NCI-H146 treated with DMSO at 0.1 percent for 48 hours (cell line): ENCODE measurements at regions not wholly inside any gene's neighbourhood (a gene's known extent, or its start where the extent isn't known, plus 50 kb on each side); places are given as distances from the start of the nearest gene placed in this dataset.
"Not testable (repeated sequence)": the region's sequence is repeated elsewhere in the genome, so short reads cannot be mapped to it uniquely, and the experiment has no call there.

Experiments used
- DNase-seq: peaks from one replicate; lab custom pipeline; 2025; ENCODE audit not compliant: unreplicated experiment; lab: John Stamatoyannopoulos, UW

DNA sequence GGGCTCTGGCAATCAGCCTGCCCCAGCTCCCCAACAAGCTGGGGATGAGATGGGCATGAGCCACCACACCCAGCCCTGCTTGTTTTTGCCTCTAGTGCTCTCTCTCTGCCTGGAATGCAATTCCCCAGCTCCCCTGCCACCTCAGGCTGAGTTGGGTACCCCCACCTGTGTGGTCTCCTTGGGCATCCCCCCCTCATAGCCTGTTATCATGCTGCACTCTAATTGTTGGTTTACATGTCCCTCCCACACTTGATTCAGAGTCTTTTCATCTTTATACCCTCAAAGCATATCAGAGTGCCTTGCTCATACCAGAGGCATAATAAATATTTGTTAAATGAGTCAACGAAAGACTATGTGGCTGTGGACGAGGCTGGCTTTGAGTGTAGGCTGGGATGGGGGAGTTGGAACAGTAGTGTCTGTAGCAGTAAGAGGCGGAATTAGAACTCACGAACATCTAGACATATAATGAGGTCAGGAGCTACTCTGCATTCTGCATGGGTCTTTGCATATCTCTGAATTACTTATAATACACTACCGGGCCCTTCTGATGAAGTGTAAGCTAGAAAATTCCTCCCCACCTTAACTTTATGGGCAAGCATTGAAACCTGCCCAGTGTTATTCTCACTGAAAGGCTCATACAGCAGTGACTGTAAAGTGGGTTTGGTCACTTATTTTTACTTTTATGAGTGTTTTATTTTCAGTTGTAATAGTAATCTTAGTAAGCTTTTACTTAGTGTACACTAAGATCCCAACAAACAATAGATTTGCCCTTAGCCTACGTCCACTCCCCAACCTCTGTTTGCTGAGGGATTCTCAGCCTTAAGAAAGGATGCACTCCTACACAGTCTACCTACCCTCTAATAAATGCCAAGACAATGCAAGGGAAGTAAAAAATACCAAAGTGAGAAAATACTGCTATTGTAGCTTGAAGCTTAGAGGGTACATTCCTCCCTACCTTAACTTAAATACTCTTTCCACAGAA lies 58.7 kb downstream of the EDN1 start:
- no peak for DNase-seq

DNA sequence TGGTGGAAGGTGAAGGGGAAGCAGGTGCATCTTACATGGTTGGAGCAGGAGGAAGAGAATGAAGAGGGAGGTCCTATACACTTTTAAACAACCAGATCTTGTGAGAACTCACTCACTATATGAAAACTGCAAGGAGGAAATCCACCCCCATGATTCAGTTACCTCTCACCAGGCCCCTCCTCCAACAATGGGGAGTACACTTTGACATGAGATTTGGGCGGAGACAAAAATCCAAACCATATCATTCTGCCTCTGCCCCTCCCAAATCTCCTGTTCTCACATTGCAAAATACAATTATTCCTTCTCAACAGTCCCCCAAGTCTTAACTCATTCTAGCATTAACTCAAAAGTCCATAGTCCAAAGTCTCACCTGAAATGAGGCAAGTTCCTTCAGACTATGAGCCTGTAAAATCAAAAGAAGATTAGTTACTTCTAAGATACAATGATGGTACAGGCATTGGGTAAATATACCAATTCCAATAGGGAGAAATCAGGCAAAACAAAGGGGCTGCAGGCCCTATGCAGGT lies 60.5 kb downstream of the EDN1 start:
- no peak for DNase-seq

DNA sequence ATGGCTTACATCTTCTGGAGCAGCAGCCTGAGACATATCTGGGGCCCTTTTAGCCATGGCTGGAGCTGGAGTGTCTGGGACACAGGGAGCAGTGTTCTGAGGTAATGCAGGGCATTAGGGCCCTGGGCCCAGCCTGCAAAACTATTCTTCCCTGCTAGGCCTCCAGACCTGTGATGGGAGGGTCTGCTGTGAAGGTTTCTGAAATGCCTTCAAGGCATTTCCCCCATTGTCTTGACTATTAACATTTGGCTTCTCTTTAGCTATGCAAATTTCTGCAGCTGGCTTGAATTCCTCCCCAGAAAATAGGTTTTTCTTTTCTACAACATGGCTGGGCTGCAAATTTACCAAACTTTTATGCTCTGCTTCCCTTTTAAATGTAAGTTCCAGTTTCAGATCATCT lies 61.5 kb downstream of the EDN1 start:
- DNase-seq, result no peak

DNA sequence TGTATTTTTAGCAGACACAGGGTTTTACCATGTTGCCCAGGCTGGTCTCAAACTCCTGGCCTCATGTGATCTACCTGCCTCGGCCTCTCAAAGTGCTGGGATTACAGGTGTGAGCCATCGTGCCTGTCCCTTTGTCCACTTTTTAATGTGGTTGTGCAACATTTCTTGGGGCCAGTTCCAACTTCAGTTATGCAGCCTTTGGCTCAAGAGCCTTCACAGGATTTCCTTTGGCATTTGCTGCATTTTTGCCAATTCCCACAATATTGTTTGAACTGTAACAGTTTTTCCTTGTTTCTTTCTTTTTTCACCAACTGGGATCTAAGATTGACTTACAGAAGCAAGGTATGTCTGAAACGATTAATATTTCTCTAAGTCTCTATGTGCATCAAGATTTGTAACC lies 63.6 kb downstream of the EDN1 start:
- no peak for DNase-seq

DNA sequence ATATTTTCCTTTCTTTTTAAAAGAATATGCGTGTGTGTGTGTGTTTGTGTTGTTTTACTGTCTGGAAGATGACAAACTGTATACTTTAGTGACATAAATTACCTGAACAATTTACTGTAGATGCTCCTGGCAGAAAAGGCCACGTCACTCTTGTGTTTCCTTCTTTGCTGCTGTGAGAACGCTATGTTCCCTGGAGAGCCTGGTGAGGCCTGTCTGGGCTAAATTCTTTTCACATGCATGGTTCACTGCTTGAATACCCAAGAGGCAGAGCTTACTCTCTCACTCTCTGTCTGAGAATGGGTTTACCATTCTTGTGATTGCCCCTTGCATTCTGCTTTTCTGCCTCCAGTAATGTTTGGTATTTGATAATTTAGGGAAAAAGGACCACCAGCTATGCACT lies 64.3 kb downstream of the EDN1 start:
- no peak for DNase-seq

DNA sequence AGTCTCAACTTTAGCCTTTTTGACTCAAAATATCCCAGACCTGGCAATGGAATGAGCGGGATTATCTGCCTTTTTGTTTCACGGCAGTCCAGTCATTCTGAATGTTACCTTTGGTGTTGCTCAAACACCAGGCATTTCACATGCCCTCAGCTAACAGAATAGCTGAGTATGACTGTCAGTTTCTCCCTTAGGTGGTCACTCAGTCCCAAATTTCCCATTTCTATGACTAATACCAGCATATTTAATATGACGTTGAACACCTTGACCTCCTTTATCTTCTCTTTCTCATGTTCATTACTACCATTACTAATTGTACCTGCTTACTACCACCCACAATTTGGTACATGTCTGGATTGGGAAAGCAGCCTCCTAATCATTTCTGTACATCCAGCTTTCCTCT lies 65.2 kb downstream of the EDN1 start:
- DNase-seq, result no peak

DNA sequence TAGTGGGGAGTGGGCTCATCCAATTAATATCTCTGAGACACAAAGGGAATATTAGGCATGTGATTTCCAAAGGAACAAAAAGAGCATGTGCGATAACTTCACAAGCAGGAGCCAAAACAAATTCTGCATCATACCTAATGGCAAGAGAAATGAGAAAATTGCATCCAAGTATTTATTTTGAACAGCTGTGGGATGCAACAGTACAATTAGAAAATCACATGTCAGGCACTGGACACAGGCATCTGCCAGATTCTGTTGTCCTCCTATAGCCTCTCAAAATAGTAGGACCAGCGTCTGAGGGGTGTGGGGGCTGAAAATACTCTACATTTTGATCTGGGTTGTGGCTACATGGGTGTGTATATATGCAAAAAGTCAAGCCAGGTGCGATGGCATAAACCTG lies 66.3 kb downstream of the EDN1 start:
- no peak for DNase-seq

DNA sequence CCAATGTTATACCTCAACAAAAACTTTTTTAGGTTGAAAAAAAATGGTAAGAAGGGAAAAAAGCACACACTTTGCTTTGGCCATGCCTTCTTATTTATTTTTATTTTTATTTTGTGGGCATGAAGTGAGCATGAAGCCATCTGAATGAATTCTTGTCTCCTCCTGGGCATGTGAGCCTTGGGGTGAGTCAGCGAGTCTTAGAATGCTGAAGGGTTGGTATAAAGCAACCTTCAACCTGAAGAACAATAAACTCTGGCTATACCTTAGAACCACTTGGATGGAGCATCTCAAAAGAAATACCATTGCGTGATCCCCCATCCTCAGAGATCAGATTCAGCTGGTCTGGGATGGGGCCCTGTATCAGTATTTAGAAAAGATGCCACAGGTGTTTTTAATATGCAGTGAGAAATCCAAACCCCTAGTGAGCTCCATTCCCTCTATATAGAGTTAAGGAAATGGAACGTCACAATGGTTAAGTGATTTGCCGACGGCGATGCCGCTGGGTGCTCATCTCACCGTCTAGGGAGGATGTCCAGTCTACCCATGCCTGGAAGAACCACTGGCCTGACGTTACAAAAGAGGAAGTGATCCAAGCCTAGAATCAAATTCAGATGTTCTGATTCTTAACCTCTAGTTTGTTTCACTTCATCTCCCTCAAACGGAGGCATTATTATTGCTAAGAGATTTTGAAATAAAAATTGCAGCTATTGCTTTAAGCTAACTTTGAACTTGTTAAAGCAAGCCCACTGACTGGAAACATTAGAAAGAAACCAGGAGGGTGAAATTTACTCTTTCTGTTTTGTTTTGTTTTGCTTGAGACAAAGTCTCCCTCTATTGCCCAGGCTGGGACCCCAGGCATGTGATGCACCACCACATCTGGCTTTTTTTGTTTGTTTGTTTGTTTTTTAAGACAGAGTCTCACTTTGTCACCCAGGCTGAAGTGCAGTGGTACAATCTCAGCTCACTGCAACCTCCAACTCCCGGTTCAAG lies 67.1 kb downstream of the EDN1 start:
- no peak for DNase-seq

DNA sequence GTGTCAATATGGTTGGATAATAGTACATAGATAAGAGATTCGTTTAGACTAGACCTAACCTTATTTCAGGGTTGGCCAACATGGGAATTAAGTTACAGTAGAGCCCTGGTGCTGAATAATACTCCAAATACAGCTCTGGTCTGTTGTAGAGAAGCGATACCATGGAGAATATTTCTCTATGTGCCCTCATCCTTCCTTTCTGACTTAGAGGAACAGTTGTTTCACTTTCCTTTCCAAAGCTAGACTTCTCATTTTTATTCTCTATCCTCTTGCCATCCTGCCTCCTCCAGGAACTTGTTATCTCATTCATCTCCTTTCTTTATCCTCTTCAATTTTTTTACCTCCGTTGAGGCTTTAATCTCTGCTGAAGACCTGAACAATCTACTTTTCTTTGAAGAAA lies 68.9 kb downstream of the EDN1 start:
- DNase-seq, result no peak

DNA sequence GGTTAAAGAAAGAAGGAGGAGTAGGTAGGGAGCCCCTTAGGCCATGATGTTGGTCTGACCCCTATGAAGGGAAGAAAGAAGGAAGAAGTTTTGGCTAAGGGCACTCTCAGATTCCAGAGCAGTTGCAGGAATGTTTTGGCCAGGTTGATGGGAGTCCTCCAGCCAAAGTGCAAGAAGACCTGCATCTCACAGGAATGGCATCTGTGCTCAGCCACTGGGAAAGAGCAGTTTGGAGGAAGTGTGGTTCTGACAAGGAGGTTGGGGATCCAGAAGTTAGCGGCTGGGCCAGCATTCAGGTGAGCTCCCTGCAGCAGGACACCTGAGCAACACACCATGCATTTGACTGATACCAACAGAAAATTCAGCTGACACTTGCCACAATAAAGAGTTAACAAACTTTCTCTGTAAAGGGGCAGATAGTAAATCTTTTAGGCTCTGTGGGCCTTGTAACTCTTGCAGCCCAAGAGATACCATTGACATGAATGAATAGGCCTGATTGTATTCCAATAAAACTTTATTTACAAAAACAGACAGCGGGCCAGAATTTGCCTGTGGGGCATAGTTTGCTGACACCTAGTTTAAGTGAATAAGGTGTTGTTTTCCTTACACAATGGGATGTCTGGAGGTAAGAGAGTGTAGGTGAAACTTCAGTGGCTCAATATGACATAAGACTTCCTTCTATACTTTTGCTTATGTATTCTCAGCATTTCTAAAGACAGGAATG lies 71.0 kb downstream of the EDN1 start:
- DNase-seq, result no peak

DNA sequence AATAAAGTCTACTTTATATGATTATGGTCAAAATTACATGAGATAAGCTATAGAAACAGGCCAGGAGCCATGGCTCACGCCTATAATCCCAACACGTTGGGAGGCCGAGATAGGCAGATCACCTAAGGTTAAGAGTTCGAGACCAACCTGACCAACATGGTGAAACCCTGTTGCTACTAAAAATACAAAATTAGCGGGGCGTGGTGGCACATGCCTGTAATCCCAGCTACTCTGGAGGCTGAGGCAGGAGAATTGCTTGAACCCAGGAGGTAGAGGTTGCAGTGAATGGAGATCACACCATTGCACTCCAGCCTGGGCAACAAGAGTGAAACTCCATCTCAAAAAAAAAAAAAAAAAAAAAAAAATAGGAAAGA lies 73.1 kb downstream of the EDN1 start:
- DNase-seq, result not testable (repeated sequence)

DNA sequence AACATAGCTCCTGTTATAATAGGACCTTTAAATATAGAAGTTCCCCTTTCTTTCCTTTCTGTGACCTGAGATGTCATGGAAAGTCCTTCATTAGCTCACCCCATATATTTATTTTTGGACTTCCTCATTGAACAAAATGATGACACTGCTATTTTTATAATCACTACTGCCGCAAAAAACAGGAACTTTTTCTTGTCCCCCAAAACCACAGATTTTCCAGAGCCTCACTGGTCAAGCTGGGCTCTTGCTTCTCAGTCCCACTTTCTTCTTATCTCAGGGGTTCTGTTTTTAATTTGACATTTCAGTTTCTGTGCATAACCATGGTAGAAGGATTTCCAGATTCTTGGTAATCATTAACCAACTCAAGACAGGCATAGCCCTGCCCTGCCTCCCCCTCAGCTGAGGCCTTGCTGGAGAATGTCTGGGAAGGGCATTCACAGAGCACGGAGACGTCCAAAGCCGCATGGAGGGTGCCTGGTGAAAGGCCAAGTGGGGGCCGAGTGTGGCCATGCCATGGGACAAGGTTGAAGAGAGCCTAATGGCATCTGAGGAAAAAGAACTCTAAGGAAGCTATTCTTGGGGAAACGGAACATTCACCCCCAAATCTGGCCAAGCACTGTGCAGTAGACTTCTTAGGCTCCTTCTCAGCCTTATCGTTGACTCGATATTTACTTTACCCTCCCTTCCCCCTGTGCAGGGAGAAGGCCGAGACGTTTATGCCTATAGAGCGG lies 73.7 kb downstream of the EDN1 start:
- no peak for DNase-seq

DNA sequence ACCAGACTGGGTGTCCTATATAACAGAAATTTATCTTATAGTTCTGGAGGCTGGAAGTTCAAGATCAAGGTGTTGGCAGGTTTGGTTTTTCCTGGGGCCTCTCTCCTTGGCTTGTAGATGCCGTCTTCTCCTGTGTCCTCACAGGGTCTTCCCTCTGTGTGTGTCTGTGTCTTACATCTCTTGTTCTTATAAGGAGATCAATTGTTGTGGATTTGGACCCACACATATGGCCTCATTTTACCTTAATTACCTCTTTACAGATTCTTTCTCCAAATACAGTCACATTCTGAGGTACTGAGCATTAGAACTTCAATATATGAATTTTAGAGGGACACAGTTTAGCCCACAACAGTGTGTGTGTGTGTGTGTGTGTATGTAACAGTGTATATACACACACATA lies 74.5 kb downstream of the EDN1 start:
- DNase-seq, result no peak

DNA sequence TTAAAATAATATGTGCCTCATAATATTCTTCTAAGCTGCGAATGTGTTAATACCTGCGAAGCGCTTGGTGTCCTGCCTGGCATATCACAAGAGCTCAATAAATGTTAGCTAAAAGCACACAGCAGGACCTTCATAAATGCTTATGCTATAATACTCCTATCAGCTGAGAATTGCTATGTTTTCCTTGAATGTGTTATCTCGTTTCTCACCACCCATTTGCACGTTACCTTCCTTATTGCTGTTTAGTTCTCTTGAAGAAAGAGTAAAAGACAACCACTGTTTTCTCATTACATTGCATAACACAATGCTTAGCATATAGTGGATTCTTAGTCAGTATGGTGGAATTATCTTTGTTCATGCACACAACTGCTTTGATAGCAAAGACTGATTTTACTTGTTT lies 76.6 kb downstream of the EDN1 start:
- no peak for DNase-seq

DNA sequence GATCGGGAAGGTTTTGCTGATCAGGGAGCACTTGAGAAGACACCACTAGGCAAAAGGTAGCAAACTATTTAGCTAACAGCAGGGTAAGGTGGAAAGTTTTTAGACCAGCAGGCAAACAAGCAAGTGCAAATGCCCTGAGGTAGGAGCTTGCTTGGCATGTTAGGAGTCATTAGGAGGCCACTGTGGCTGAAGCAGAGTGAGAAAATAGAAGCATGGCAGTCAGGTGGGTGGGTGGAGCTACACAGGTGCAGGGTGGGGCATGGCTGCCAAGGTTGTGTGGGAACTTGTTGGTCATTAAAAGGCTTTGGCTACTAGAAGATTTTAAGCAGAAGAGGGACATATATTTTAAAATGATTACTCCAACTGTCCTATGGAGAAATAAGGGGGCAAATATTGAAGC lies 77.3 kb downstream of the EDN1 start:
- DNase-seq, result no peak

DNA sequence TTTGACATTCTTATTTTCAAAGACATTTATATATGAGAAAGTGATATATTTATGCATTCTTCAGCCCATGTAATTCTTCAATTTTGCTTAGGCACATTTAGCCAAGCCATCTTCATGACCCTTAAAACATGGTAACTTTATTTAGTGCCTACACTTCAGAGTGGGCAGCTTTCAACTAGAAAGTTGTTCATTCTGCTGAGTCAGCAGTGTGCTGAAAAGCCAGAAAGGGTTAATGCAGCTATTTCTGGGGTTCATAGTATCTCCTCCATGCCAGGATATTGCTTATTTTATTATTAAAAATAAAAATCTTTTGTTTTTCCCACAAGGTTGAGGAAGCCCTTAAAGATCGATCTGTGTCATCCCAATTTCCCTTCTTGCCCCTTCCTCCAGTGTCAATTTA lies 79.2 kb downstream of the EDN1 start:
- no peak for DNase-seq

DNA sequence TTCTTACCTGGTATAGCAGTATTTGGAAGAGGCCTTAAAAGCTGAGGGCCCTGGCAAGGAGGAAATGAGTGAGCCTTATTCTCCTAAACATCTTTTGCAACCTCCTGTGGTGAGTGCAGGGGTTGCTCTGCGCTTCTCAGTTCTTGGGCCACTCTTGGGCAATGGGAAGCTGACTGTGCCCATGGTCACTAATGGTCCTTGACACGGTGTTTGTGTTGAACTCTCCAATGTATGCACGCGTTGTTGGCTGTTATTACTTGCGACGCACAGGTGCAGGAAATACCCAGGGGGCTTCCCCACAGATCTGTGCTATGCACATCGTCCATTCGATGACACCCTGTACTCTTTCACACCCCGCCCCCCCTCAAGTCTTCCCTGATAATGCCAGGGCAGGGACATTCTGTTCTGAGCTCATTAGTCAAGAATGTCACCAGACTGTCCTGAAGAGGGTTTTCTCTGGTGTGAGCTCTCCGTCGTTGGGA lies 79.7 kb downstream of the EDN1 start:
- no peak for DNase-seq

DNA sequence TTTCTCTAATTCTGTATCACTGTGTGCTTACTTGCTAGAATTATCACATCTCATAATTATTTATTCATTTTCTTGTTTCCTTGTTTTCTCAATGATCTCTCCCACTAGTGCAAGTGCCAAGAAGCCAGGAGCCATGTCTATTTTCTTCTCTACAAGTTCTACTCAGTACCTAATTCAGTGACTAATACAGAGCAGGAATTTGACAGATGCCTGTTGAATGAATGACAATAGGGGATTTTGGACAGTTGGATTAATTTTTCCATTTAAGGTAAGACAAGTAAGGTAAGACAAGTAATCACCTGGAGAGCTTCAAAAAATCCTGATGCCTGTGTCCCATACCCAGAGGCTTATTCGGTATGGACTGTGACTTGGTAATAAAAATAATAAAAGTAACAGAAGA lies 81.0 kb downstream of the EDN1 start:
- DNase-seq, result no peak

DNA sequence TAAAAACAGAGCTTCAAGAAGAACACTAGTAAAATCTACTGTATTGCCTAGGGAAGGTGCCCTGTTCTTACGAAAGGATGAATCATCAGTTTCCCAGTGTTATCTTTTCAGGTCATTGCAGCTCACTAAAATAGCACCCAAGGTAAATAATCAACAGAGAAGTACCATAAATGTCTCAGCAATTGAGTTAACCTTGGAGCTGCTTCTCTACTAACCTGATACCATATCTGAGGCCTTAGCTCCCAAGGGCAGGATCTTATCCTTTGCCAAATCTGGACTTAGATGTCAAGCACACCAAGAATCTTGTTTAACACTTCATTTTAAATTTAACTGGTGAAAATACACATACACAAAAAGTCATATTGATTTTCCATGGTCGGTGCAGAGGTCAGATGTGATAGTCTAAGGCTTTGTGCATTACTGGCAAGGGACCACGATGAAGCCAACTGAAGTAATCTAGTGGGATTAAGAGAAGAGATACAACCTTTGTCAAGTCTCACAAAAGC lies 81.5 kb downstream of the EDN1 start:
- DNase-seq, result no peak

DNA sequence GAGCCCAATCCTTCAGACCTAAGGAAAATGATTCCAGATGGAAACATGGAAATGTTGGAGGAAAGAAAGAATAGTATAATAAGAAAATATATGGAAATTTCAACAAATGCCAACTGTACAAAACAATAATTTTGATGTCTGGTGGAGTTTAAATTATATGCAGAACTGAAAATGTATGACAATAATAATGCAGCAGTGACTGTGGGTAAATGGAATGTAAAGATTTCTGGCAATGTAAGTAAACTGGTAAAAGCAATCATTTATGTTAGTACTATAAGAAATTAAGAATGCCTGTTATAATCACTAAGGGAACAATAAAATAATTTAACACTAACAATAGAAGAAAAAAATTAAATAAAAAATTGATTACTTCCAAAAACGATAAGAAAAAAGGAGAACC lies 89.0 kb downstream of the EDN1 start:
- DNase-seq, result no peak
